ENCODE measurements at regions not wholly inside any gene's neighbourhood (a gene's known extent, or its start where the extent isn't known, plus 50 kb on each side); places are given as distances from the start of the nearest gene placed in this dataset.

GRCh38 chr4:120589787-120590186 lies 332.7 kb downstream of the PRDM5 start:
- H3K9me2 ChIP-seq (ENCODE audit: insufficient read depth, low read length): no peaks in the 10 kb centered on the region
- no peak overlapping the region for H3K4me2 ChIP-seq (ENCODE audit: low read length)
- TF ChIP-seq SMC3 (conservative IDR thresholded peaks at IDR 0.05; ENCODE audit: poor library complexity) (no peak), EP300 (conservative IDR thresholded peaks at IDR 0.05; ENCODE audit: poor library complexity, severe bottlenecking) (no peak), REST (IDR thresholded peaks at IDR 0.05; ENCODE audit: borderline replicate concordance) (no peak), TAF1 (IDR thresholded peaks at IDR 0.05; ENCODE audit: low read depth) (no peak), RAD21 (conservative IDR thresholded peaks at IDR 0.05) (no peak), POLR2AphosphoS5 (IDR thresholded peaks at IDR 0.05) (no peak), EZH2 (IDR thresholded peaks at IDR 0.05; ENCODE audit: borderline replicate concordance, insufficient read depth, low read length, poor library complexity, severe bottlenecking) (no peak), MXI1 (conservative IDR thresholded peaks at IDR 0.05; ENCODE audit: poor library complexity, severe bottlenecking) (no peak)

GRCh38 chr4:120568731-120569130 lies 353.8 kb downstream of the PRDM5 start:
- Histone ChIP-seq H3F3A (ENCODE audit: insufficient read depth, low read length, poor library complexity, severe bottlenecking) (no peaks in the 10 kb centered on the region), H3K27me3 (ENCODE audit: insufficient read depth, low read depth, low read length) (no peaks in the 10 kb centered on the region), H3K9me3 (ENCODE audit: low read length) (no peaks in the 10 kb centered on the region), H3K4me2 (ENCODE audit: low read length) (no peak overlapping the region), H3K79me2 (replicated peaks; ENCODE audit: insufficient read depth, low read length) (no peaks in the 10 kb centered on the region), H3K4me3 (ENCODE audit: low read length) (no peak overlapping the region), H3K36me3 (ENCODE audit: insufficient read depth, low read length) (no peaks in the 10 kb centered on the region), H3K9me2 (ENCODE audit: insufficient read depth, low read length) (no peaks in the 10 kb centered on the region), H2AFZ (ENCODE audit: low read depth, low read length) (no peak overlapping the region), H3K27ac (ENCODE audit: low read length) (no peak overlapping the region), H3K9ac (ENCODE audit: low read length) (no peak overlapping the region), H4K20me1 (ENCODE audit: insufficient read depth) (no peaks in the 10 kb centered on the region)
- TF ChIP-seq RAD21 (conservative IDR thresholded peaks at IDR 0.05) (no peak), EZH2 (IDR thresholded peaks at IDR 0.05; ENCODE audit: borderline replicate concordance, insufficient read depth, low read length, poor library complexity, severe bottlenecking) (no peak), SMC3 (conservative IDR thresholded peaks at IDR 0.05; ENCODE audit: poor library complexity) (no peak), EP300 (conservative IDR thresholded peaks at IDR 0.05; ENCODE audit: poor library complexity, severe bottlenecking) (no peak), MXI1 (conservative IDR thresholded peaks at IDR 0.05; ENCODE audit: poor library complexity, severe bottlenecking) (no peak), CTCF (IDR thresholded peaks at IDR 0.05; ENCODE audit: poor library complexity, severe bottlenecking) (no peak), REST (IDR thresholded peaks at IDR 0.05; ENCODE audit: borderline replicate concordance) (no peak), POLR2AphosphoS5 (IDR thresholded peaks at IDR 0.05) (no peak), TAF1 (IDR thresholded peaks at IDR 0.05; ENCODE audit: low read depth) (no peak)

More at GRCh38 chr4:120589787-120590186, 332.7 kb downstream of the PRDM5 start:
- no peaks in the 10 kb centered on the region for H3K9me3 ChIP-seq (ENCODE audit: low read length)
- no peaks in the 10 kb centered on the region for H4K20me1 ChIP-seq (ENCODE audit: insufficient read depth)
- H3F3A ChIP-seq (ENCODE audit: insufficient read depth, low read length, poor library complexity, severe bottlenecking): no peaks in the 10 kb centered on the region
- no peak overlapping the region for H3K4me3 ChIP-seq (ENCODE audit: low read length)
- H3K79me2 ChIP-seq (replicated peaks; ENCODE audit: insufficient read depth, low read length): no peaks in the 10 kb centered on the region
- H3K27me3 ChIP-seq (ENCODE audit: insufficient read depth, low read depth, low read length): no peaks in the 10 kb centered on the region
- no peak overlapping the region for H3K9ac ChIP-seq (ENCODE audit: low read length)
- H2AFZ ChIP-seq (ENCODE audit: low read depth, low read length): no peak overlapping the region
- no peaks in the 10 kb centered on the region for H3K36me3 ChIP-seq (ENCODE audit: insufficient read depth, low read length)
- H3K27ac ChIP-seq (ENCODE audit: low read length): no peak overlapping the region
